CD4-positive, alpha-beta T cell treated with Interleukin-17A for 1 hour (primary cell): ENCODE measurements at regions not wholly inside any gene's neighbourhood (a gene's known extent, or its start where the extent isn't known, plus 50 kb on each side); places are given as distances from the start of the nearest gene placed in this dataset.

ENCODE experiments used
- DNase-seq: peaks from one replicate; pipeline ENCODE4 v3.0.0-alpha.2; 2020

DNA sequence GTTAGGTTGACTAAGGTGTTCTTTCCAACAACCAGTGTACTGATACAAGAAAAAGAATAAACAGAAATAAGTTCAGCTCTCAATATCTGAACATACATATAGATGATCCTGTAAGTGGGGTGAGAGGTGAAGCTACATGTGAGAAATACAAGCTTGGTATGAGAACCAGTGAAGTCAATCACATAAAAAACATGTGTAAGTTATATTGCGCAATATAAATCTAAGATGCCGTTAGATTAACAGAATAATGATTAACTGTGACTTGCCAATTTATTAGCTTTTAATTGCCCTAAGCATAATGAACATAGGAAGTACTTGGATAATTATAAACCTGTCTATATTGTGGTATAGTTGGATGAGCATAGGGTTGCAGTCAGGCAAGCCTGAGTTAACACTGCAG is 1597.1 kb upstream of the GOT2 start:
- no peak for DNase-seq

DNA sequence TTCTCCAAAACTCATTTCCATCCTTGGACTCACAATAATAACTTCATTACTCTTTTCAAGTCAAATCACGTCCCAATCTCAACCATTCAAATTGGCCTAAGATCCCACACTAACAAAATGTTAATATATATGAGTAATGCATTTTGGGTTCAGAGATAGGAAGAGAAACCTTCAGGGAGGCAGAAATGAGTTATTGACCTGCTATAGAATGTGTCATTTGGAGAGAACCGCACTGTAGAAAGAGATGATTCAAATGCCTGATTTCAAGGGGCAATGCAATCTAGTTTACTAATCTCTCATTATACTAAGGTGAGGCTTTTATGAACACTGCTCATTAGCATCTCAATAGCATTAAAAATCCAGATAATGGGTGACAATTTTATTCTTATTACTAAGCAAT is 1595.0 kb upstream of the GOT2 start:
- DNase-seq: no peak

DNA sequence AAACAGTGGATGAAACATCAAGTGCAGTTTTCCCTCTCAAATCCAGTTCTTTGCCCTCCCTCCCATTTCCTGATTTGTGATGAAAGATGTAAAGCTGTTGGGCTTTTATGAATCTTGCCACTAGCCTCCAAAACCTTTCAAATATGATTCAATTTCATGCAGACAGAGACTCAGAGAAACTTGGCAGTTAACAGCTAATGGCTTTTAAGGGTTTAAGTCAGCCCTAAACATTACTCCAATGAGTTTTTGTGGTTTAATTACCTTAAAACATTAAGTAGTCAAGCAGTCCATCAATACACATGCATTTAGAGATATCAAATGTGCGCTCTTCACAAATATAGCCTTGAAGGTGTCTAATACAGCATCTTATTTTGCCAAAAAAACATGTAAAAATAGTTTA is 1594.0 kb upstream of the GOT2 start:
- no peak for DNase-seq

DNA sequence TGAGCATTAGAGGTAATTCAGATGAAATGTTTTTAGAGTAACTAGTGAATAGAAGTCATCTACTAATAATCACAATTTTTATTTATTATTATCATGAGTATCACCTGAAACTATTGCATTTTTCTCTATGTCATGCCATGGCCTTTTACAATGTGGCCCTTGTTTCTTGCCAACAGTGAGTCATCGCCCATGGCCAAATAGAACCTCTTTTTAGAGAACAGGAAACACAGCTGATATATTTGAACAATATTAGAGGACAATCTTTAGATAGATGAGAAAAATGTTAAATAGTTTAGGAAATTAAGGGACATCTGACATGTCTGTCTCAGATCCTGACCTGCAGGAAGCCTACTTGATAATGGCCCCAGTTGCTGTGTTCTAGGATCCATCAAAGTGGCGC is 1584.4 kb upstream of the GOT2 start:
- DNase-seq: no peak

DNA sequence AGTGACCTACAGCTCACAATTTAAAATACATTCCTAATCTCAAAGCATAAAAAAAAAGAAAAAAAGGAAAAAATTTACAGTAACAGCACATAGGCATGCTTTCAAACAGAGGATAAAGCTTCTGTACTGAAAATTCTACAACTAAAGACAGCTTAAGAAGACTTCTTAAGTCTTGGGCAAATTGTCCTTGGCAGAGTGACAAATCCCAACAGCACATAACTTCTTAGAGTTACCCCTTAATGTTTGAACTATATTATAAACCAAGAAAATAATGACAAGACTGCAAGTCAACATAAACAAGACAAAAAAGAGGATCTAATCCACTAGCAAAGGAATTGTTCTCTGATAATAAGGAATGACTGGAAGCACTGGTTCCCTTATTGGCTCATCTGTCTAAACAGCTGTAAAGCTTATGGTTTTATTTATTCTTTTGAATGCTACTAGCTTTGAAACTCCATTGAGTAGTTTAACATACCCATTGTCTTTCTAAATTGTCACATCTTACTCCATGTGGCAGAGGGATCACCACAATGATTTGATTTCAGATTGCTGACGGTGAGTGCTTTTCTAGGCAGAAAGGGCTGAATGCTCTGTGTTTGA is 1576.8 kb upstream of the GOT2 start:
- no peak for DNase-seq

DNA sequence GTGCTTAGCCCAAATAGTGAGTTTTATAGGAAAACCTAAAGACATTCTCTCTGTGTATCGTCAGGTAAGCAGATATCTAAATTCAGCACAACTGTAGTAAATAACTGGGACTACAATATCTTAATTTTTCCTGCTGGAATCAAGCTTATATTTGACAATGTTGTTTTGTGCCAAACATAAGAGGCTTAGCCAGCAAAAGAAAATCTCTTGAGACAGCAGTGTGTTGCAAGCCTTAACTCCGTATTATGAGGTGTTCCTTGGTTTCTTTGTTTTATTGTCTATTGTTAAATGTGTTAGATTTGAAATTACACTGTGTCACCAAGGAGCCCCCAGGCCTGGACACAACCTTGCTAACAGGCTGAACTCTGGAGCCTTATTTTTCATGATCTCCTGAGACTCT is 1570.6 kb upstream of the GOT2 start:
- no peak for DNase-seq

DNA sequence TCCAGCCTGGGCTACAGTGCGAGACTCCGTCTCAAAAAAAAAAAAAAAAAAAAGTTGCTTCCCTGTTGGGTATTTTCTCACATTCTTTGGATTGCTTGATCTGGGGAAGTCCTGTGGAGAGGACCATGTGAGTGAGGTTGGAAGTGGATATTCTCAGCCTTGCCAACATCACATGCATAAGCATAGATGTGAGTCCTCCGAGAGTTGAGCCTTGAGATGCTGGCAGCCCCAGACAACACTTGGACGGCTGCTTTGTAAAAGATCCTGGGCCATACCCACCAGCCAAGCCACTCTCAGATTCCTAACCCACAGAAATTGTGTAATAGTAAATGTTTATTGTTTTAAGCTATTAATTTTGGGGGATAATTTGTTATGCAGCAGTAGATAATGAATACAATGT is 1570.0 kb upstream of the GOT2 start:
- DNase-seq: no peak

DNA sequence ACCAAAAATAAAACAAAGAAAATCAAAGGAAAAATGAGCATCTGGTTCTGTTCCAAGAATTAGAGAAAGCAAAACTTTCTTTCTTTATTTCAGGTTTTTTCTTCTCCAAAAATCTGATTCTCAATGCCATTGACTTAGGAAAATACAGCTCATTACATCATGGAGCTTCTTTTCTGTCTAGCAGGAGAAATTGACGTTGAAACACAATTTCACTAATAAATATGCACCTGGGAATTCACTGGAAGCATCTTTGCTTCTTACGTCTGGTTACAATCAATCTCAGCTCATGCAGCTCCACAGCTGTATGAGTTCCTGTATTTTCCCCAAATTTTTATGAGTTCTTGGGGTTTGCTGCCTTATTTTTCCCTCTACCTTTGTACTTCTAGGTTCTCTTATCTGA is 1568.6 kb upstream of the GOT2 start:
- no peak for DNase-seq

DNA sequence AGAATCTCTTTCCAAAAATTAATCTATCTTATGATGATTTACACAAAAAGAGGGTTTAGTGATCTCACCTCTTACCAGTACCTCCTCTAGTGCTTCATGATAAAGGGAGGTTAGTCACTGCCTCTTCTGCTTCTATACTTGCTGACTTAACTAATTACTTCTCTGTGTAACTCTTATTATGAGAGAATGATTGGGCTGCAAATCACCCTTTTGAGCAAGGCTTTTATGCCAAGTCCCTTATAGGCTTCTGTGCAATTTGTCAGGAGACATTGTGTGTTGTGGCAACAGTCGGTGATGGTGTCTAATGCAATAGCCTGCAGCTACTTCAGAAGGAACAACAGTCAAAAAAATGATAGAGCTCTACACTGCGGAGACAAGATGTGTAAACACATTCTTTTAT is 1568.1 kb upstream of the GOT2 start:
- no peak for DNase-seq

DNA sequence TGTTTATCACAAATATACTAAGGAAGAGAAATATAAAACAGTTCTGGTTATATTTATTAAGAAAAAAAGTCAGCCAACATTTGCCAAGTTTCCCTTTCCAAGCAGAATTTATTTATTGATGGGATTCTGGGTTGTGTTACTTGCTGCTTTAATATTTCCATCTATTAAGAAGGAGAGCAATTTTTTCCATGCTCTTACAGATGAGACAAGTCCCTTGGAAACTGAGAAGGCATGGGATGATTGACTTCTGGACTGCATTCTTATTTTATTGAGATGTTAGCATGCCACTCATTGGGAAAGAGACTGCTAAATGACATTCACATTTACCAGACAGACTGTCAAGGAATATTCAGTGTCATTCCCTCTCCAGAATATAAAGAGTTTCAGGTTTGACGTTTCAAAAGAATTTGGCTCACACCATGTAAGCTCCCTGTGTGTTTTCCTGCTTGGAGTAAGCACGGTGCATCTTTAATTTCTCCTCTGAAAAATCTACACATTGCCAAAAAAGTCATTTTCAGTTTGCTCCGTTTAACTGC is 1565.2 kb upstream of the GOT2 start:
- no peak for DNase-seq

DNA sequence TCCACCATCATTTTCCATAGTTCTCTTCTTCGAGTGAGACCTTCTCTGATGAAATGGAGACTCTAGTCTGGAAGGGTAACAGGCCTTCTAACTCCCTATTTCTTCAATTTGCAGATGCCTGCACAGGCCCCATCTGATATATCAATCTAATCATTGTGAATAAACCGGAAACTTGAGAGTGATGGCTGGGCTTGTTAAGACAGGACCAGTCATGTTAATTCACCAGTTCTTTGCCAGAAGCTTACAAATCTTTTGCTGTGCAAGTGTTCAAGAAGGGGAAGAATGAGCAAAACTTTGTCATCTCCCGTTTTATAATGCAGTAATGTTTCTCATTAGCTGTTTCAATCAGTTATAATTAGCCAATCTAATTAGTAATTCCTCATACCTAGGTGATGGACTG is 1561.3 kb upstream of the GOT2 start:
- DNase-seq: no peak

DNA sequence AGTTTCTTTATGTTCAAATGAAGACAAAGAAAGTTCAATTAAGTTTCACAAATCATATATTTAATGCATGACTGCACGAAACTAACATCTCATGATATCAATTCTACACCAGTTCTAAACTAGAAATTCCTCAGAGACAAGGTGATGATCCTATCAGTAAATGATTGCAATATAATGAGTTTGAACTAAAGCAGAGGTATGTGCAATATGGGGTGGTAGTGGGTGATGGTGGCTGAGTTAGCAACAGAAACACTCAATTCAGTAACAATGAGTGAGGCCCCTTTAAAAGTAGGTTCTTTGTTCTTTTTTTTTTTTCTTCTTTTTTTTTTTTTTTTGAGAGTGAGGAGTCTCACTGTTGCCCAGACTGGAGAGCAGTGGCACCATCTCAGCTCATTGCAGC is 1551.7 kb upstream of the GOT2 start:
- no peak for DNase-seq

DNA sequence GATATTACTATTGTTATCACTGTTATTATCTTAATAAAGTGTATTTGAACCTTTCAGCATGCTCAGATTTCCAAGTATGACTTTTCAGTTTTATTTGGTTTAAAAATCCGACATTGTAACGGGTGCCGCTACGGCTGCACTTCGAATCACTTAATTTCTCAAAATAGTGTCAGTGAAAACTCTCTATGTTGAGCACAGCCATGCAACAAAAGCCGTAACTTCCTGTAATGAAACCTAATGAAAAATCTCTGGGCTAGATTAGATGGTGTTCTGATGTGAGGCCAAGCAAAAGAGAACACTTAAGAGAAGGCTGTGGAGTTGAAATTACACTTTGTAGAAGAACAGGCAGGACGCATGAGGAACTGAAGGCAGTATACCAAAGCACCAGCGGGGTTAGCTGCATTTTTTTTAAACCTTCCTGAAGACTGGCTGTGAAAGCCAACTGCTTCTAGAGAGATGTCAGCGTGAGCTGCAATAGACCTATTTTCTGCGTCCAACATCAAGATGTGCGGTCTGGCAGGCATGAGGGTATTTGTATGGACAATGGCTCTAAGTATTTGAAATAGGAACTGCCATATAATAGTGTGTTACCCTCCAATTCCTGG is 1545.0 kb upstream of the GOT2 start:
- no peak for DNase-seq

DNA sequence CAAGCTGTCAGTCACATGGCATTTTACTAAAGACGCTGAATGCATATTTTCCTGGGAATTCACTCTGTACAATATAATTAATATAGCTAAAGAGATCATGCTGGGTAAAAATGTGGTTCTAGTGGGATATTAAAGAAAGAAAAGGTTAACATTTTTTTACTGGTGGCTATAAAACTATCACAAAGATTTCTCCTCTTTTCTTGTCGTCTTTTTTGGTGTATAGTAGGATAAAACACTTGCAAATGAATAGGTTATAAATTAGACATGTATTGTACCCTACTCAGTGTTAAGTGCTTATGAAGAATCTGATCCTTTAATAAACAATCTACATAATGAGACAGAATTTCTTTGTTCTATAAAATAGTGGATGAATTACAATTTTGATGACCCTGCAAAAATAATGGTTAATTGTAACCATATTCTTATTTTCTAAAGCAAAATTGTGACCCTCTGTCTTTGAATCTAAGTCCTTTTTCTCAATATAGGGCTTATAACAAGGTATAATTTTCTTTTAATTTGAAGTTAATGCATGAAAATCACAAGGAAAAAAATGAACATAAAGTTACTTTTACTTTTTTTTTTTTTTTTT is 1540.4 kb upstream of the GOT2 start:
- DNase-seq: no peak

DNA sequence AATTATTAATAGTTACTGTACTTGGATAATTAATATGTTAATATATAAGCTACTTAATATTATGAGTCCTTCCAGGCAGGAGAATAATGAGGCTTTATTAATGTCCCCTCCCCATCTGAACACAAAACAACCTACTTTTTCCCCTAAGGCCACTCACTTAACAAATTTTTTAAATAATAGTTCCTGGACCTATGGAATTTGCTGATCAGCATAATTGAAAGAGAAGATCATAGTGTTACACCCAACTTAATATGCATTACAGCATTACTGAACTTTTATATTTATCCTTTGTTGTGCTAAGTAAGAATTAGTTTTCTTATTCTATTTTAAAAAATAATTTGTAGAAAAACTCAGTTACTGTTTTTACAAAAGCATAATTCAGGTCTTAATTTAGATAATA is 1537.7 kb upstream of the GOT2 start:
- DNase-seq: no peak

DNA sequence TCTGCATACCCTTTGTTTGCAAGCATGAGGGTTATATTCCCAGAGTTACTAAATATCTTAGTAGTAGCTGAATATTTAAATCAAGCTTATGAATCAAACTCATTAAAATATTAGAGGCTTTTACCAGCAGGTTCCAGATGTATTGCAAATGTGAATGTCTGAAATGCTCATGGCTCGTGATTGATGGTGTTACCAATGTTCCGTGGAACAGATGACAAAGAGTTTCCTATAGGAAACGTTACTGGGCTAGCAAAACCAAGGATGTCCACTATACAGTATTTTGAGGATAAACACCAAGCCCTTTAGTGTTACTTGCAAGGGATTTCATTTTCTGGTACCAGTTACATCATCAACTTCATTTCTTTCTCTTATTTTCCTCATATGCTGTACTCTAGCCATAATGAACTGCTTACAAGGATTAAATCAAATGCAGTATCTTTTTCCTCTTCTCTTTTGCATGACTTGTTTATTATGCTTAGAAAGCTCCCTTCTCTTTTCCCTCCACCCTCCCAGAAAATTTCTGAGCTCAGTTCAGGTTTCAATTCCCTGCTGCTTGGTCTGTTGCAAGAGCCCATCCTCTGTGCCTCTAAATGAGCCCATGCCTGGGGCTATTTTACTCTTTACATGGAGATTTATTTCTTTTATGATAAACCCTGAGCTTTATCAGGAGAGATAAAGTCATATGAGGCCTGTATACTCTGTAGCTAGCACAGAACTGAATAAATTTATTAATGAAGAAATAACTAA is 1537.1 kb upstream of the GOT2 start:
- no peak for DNase-seq

DNA sequence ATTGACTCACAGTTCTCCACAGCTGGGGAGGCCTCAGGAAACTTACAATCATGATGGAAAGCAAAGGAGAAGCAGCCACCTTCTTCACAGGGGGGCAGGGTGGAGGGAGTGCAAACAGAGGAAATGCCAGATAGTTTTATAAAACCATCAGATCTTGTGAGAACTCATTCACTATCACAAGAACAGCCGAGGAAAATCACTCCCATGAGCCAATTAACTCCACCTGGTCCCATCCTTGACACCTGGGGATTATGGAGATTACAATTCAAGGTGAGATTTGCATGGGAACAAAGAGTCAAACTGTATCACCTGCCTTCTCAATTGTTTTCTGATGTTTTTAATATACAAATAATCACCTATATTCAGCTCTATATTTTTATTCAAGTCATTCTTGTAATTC is 1527.3 kb upstream of the GOT2 start:
- DNase-seq: no peak

DNA sequence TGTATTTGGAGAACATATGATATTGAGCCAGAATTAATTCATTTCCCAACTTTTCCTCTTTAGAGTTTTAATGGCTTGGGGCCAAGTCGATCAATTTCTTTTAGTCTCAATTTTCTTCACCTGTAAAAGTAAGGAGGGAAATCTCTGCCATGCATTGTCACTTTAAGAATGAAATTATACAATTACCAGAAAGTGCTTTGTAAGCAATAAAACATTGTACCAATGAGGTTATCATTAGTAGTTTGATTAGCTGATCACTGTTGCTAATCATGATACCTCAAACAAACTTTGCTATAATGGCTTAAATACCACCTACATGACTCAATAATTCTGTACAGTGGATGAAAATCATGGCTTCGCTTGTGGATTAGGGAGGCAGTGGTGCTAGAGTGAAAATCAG is 1525.8 kb upstream of the GOT2 start:
- no peak for DNase-seq

DNA sequence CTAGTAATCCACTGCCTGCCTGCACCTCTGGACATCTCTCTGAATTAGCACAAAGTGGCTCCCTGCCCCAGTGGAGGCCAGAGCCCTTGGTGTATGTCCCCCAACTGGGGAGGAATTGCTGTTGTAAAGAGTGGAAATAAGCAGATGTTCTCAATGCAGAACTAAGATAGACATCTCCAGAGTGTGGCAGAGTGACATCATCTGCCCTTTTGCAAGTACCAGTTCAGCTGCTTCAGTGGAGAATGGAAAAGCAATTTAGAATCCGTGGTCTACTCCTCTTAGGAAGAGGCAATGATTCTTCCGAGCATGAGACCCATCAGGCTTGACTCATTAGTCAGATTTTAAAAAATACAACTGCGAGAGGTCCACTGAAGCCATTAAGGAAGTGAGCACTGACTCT is 1512.0 kb upstream of the GOT2 start:
- DNase-seq: no peak

DNA sequence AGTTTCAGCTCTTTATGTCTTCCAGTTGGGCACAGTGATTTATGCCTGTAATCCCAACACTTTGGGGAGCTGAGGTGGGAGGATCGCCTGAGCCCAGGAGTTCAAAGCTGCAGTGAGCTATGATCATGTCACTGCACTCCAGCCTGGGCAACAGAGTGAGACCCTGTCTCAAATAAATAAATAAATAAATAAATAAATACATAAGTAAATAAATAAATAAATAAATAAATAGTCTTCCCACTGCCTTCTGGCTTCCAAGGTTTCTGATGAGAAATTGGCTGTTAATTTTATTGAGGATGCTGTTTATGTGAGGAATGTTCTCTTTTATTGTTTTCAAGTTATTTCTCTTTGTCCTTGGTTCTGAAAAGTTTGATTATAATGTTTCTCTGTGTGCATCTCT is 1507.6 kb upstream of the GOT2 start:
- no peak for DNase-seq

DNA sequence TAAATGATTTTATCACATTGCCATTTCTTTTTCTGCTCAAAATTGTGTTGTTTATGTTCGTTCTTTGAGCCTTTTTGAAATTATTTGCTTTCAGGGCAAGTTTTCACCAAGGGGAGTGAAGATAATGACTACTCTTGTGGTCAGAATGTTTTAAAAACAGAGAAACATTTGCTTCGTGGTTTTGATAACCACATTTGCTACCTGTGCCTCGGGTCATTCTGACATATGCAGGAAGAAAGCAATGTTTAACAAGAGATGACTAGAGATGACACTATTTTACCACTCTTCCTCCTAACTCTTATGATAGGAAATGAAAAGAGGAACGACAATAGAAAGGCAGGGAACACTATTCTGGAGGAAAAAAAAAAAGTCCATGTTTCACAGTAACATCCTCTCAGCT is 1496.5 kb upstream of the GOT2 start:
- no peak for DNase-seq

DNA sequence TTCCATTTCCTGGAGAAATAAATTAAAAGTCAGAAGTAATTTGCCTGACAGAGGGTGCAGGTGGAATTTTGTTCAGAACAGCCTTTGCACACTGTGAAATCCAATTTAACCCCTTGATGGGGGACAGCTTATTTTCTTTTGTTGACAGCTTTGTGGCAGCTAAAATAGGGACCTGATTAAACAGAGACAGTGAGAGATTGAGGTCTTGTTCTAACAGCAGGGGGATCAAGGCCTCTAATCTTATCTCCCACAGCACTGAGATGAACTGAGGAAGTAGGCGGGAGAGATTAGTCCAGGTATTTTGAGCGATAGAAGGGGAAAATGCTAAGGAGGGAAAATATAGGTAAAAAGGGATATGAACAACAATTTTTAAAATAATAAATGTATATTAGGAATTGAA is 1491.4 kb upstream of the GOT2 start:
- DNase-seq: no peak

DNA sequence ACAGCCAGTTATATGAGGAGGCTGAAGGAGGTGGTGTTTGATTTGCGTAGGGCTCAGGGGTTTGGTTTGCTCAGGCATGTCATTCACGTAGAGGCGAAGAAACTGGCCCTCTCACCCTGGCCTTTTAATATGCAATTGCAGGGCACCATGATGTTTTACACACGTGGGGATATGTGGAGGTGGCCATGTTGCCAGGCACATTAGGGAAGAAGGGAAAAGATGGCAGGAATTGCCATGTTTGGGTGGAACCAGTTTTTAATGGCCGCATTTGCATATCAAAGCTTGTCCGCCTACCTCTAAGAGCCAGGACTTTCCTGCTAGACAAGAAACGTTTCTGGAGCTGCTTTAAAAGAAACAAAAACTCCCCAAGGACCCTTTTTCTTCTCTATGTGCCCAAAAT is 1483.7 kb upstream of the GOT2 start:
- DNase-seq: no peak

DNA sequence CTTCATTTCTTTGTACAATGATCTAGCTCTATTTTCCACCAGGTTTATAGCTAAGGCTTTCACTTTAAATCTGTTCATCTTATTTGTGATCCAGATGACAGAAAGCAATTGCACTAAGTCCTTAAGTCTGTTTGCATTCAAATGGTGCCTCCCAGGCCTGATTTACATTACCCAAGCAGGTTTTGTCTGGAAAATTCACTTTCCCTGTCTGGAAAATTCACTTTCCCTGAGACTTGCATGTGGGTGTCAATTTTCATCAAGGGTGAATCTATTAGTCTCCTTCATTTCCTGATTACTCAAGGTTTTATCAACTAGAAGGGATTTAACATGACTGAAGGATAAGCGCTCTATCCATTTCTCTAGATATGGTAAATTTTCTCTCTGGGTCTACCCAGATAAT is 1480.2 kb upstream of the GOT2 start:
- no peak for DNase-seq
